ENCODE measurements at regions not wholly inside any gene's neighbourhood (a gene's known extent, or its start where the extent isn't known, plus 50 kb on each side); places are given as distances from the start of the nearest gene placed in this dataset.

GRCh38 chr6:122238861-122239260, 160.6 kb upstream of the HSF2 start:
- Histone ChIP-seq H3K4me3 (no peak overlapping the region), H3K27ac (replicated peaks in 1 of 4) (no peak overlapping the region), H3K27me3 (no peaks in the 10 kb centered on the region), H3K9me3 (peaks cover 0 to 16% (median 10%) of the 10 kb centered on the region in 4 donors), H3K4me1 (peaks cover 0 to 13% (median 1%) of the 10 kb centered on the region in 4 donors), H3K36me3 (no peaks in the 10 kb centered on the region)
- intact Hi-C loops (cut with DNase I) = no loop called here
- DNase-seq (ENCODE audit: extremely low spot score) = no peak
- TF ChIP-seq EP300 (IDR thresholded peaks at IDR 0.05) (no peak), POLR2AphosphoS5 (IDR thresholded peaks at IDR 0.05) (no peak), POLR2A (IDR thresholded peaks at IDR 0.05; ENCODE audit: low read depth) (no peak)
- TF ChIP-seq, protein P1, sequence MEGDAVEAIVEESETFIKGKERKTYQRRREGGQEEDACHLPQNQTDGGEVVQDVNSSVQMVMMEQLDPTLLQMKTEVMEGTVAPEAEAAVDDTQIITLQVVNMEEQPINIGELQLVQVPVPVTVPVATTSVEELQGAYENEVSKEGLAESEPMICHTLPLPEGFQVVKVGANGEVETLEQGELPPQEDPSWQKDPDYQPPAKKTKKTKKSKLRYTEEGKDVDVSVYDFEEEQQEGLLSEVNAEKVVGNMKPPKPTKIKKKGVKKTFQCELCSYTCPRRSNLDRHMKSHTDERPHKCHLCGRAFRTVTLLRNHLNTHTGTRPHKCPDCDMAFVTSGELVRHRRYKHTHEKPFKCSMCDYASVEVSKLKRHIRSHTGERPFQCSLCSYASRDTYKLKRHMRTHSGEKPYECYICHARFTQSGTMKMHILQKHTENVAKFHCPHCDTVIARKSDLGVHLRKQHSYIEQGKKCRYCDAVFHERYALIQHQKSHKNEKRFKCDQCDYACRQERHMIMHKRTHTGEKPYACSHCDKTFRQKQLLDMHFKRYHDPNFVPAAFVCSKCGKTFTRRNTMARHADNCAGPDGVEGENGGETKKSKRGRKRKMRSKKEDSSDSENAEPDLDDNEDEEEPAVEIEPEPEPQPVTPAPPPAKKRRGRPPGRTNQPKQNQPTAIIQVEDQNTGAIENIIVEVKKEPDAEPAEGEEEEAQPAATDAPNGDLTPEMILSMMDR (IDR thresholded peaks at IDR 0.05) = no peak

DNA sequence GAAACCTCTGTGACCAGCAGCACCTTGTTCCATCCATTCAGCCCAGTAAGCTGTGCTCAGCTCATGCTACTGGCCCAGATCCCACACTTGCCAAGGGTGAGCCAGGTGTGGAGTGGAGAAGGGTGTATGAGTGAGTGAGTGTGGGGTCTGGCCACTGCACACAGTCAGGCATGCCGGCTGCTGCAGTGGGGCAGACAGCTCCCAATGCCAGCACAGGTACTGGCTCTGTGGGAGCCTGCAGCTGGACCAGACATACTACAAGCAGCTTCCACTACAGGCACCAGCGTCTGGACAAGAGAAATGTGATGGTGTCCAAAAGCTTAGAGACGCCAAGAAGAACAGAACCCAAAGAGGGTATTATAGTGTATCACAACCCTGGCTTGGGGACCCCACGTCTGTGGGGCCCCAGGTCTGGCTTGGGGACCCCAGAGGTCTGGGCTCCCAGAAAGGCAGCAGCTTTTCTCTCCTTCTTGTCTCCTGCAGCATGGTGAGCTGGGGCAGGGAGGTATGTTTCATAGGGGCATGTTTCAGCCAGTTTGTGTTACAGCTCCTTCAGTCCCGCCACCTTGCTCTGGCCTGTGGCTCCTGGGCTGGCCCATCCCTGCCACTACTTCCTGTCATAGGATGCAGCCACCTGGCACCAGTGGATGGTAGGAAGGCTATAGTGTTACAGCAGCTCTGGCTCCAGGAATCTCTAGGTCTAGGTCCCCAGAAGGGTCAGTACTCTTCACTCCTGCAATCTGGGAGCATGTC, 152.4 kb upstream of the HSF2 start:
- intact Hi-C loops (cut with DNase I) = no loop called here
- peak; percentile 87 for DNase-seq (ENCODE audit: extremely low spot score)
- no peak overlapping the region for H3K4me3 ChIP-seq
- H3K9me3 ChIP-seq = peaks cover 0 to 25% (median 11%) of the 10 kb centered on the region in 4 donors
- WGBS = 69% methylated on average over 4 of the region's 5 CpGs
- TF ChIP-seq, protein P1 (IDR thresholded peaks at IDR 0.05) = no peak
- TF ChIP-seq POLR2A (IDR thresholded peaks at IDR 0.05; ENCODE audit: low read depth) (no peak), POLR2AphosphoS5 (IDR thresholded peaks at IDR 0.05) (no peak), EP300 (IDR thresholded peaks at IDR 0.05) (no peak)
- no peaks in the 10 kb centered on the region for H3K36me3 ChIP-seq
- H3K4me1 ChIP-seq = no peaks in the 10 kb centered on the region
- H3K27me3 ChIP-seq = no peaks in the 10 kb centered on the region
- H3K27ac ChIP-seq (replicated peaks in 1 of 4) = no peak overlapping the region

DNA sequence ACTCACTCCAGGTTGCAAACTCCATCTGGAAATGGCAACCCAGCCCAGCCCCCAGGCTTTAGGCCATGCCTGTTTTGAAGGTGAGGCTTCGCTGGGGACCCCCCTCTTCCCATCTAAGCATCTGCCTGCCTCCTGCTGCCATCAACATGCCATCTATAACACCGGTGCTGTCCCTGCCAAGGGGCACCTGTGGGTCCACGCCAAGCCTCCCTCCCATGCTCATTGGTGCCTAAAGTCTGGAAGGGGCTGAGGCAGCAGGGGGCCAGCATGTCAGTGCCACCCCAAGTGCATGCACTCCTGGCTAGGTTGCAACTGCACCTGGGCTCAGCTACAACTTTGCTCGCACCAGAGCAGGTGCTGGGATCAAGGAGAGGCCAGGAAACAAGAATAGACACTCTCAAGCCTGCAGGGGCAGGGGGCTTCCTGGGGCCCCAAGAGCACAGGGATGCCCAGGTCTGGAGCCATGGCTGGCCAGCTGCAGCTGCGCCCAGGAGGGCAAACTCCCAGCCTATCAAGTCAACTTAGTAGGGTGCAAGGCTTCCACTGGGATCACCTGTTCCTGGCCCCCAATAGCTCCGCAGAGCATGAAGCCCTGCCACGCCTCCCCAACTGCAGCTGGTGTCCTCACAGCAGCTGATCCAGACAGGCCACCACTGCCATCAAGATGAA, 151.3 kb upstream of the HSF2 start:
- DNase-seq (ENCODE audit: extremely low spot score) = no peak
- Histone ChIP-seq H3K4me1 (no peaks in the 10 kb centered on the region), H3K9me3 (peaks cover 0 to 17% (median 6%) of the 10 kb centered on the region in 4 donors), H3K4me3 (no peak overlapping the region), H3K27ac (replicated peaks in 1 of 4) (no peak overlapping the region), H3K36me3 (no peaks in the 10 kb centered on the region), H3K27me3 (no peaks in the 10 kb centered on the region)
- intact Hi-C loops (cut with DNase I) = no loop called here
- TF ChIP-seq POLR2A (IDR thresholded peaks at IDR 0.05; ENCODE audit: low read depth) (no peak), POLR2AphosphoS5 (IDR thresholded peaks at IDR 0.05) (no peak), EP300 (IDR thresholded peaks at IDR 0.05) (no peak)
- TF ChIP-seq, protein P1 (IDR thresholded peaks at IDR 0.05) = no peak
- WGBS = 97% methylated on average over 5 of the region's 7 CpGs

- no peak overlapping the region for H3K27ac ChIP-seq (replicated peaks in 1 of 4)
- H3K4me3 ChIP-seq = no peak overlapping the region
- TF ChIP-seq POLR2AphosphoS5 (IDR thresholded peaks at IDR 0.05) (no peak), EP300 (IDR thresholded peaks at IDR 0.05) (no peak), POLR2A (IDR thresholded peaks at IDR 0.05; ENCODE audit: low read depth) (no peak)
- TF ChIP-seq, protein P1 (IDR thresholded peaks at IDR 0.05) = no peak
- no peaks in the 10 kb centered on the region for H3K27me3 ChIP-seq
- peaks cover 0 to 9% (median 2%) of the 10 kb centered on the region in 4 donors for H3K9me3 ChIP-seq
- no peaks in the 10 kb centered on the region for H3K36me3 ChIP-seq
- WGBS = 69% methylated on average over 1 of the region's 1 CpG
- intact Hi-C loops (cut with DNase I) = no loop called here
- DNase-seq (ENCODE audit: extremely low spot score) = no peak
- H3K4me1 ChIP-seq = no peaks in the 10 kb centered on the region
These were observed 150.6 kb upstream of the HSF2 start for GRCh38 chr6:122248844-122249243.
